ENCODE measurements at regions not wholly inside any gene's neighbourhood (a gene's known extent, or its start where the extent isn't known, plus 50 kb on each side); places are given as distances from the start of the nearest gene placed in this dataset.

DNA sequence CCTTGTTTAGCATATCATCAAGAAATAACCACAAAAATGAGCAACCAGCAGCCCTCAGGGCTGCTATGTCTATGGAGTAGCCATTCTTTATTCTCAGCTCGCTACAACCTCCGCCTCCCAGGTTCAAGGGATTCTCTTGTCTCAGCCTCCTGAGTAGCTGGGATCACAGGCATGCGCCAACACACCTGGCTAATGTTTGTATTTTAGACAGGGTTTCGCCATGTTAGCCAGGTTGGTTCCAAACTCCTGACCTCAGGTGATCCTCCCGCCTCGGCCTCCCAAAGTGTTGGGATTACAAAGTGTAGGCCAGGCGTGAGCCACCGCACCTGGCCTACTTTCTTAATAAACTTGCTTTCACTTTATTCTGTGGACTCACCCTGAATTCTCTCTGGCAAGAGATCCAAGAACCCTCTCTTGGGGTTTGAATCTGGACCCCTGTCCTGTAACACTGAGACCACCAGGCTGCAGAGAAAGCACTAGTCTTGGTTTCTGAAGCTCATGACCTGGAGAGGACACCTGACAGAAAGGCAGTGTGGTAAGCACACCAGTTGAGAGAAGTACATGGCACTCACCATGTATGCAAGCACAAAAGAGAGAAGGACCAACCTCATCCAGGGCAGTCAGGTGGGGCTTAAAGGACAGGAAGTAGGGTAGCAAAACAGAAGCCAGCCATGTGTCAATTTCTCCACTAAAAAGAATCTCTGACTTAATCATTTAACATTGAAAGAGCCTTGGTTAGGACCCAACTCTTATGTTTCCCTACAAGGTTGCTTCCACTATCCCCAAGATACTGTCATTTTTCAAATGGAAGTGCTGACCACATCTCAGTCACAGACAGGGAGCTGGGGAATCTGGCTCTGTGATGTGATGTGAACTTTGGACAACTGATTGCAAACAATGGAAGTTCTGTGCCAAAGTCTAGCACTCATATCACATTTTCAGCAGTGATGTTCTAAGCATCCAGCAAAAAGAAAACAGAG is 97.4 kb upstream of the DST start:
- DNase-seq: no peak
- Histone ChIP-seq H3K27me3 (ENCODE audit: control insufficient read depth, insufficient read depth, low read length, poor library complexity, severe bottlenecking) (no peaks in the 10 kb centered on the region), H3K27ac (ENCODE audit: low read depth, low read length) (no peak overlapping the region), H3K4me3 (ENCODE audit: low read length) (no peak overlapping the region), H3K36me3 (ENCODE audit: control insufficient read depth, insufficient read depth, low read length) (no peaks in the 10 kb centered on the region), H3K4me1 (ENCODE audit: control insufficient read depth, insufficient read depth, low read length) (peaks cover 6% of the 10 kb centered on the region), H3K9me3 (ENCODE audit: control insufficient read depth, low read length) (no peaks in the 10 kb centered on the region), H3K9ac (ENCODE audit: extremely low read depth, low read length, poor library complexity, severe bottlenecking) (no peak overlapping the region)
- TF ChIP-seq, protein P1, sequence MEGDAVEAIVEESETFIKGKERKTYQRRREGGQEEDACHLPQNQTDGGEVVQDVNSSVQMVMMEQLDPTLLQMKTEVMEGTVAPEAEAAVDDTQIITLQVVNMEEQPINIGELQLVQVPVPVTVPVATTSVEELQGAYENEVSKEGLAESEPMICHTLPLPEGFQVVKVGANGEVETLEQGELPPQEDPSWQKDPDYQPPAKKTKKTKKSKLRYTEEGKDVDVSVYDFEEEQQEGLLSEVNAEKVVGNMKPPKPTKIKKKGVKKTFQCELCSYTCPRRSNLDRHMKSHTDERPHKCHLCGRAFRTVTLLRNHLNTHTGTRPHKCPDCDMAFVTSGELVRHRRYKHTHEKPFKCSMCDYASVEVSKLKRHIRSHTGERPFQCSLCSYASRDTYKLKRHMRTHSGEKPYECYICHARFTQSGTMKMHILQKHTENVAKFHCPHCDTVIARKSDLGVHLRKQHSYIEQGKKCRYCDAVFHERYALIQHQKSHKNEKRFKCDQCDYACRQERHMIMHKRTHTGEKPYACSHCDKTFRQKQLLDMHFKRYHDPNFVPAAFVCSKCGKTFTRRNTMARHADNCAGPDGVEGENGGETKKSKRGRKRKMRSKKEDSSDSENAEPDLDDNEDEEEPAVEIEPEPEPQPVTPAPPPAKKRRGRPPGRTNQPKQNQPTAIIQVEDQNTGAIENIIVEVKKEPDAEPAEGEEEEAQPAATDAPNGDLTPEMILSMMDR (conservative IDR thresholded peaks at IDR 0.05): no peak
- no peak overlapping the region for H3K4me3 Mint-ChIP-seq
- peaks cover 30% of the 10 kb centered on the region for H3K4me1 Mint-ChIP-seq
- H3K9me3 Mint-ChIP-seq: no peaks in the 10 kb centered on the region
- H3K27me3 Mint-ChIP-seq (ENCODE audit: insufficient read depth): no peaks in the 10 kb centered on the region
- 95 to 100% methylated on average over 1 to 8 of the region's 8 CpGs for WGBS, 2 experiments (ENCODE audit: insufficient coverage in 1 of 2, insufficient read length in 1 of 2)
- no peak overlapping the region for H3K27ac Mint-ChIP-seq
- peaks cover 2% of the 10 kb centered on the region for H3K36me3 Mint-ChIP-seq (ENCODE audit: low read depth)

DNA sequence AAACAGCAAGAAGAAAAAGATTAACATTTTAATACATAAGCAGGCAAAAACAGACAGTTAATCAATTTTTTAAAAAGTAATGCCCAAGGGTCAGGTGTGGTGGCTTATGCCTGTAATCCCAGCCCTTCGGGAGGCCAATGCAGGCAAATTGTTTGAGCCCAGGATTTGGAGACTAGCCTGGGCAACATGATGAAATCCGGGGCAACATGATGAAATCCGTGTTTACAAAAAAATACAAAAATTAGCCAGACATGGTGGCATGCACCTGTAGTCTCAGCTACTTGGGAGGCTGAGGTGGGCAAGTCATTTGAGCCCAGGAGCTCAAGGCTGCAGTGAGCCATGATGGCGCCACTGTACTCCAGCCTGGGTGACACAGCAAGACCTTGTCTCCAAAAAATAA is 94.1 kb upstream of the DST start:
- H3K36me3 ChIP-seq (ENCODE audit: control insufficient read depth, insufficient read depth, low read length): peaks cover 10% of the 10 kb centered on the region
- 87 to 100% methylated on average over 3 to 4 of the region's 4 CpGs for WGBS, 2 experiments (ENCODE audit: insufficient coverage in 1 of 2, insufficient read length in 1 of 2)
- no peak overlapping the region for H3K9ac ChIP-seq (ENCODE audit: extremely low read depth, low read length, poor library complexity, severe bottlenecking)
- no peak overlapping the region for H3K27ac ChIP-seq (ENCODE audit: low read depth, low read length)
- H3K9me3 ChIP-seq (ENCODE audit: control insufficient read depth, low read length): no peaks in the 10 kb centered on the region
- Mint-ChIP-seq H3K27ac (no peak overlapping the region), H3K4me3 (no peak overlapping the region), H3K36me3 (ENCODE audit: low read depth) (peaks cover 4% of the 10 kb centered on the region), H3K4me1 (peaks cover 19% of the 10 kb centered on the region), H3K27me3 (ENCODE audit: insufficient read depth) (no peaks in the 10 kb centered on the region), H3K9me3 (no peaks in the 10 kb centered on the region)
- no peaks in the 10 kb centered on the region for H3K4me1 ChIP-seq (ENCODE audit: control insufficient read depth, insufficient read depth, low read length)
- no peak for DNase-seq
- H3K4me3 ChIP-seq (ENCODE audit: low read length): no peak overlapping the region
- TF ChIP-seq, protein P1 (conservative IDR thresholded peaks at IDR 0.05): no peak
- no peaks in the 10 kb centered on the region for H3K27me3 ChIP-seq (ENCODE audit: control insufficient read depth, insufficient read depth, low read length, poor library complexity, severe bottlenecking)

DNA sequence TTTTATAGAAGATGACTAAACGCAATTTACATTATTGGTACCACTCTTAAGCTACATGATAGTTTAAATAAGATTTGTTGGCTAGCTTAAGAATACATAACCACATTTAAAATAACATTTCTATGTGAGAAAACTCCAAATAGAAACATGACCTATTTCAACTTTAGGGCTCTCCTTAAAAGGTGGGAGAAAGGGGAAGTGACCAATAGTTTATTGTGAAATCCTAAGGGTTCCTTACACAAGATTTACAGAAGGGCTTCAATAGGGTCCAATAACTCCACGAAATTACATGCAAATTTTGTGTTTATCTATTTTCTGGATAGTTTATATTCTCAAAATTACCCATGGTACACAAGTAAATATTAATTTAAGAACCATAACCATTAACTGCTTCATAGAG is 91.6 kb upstream of the DST start:
- H3K27ac ChIP-seq (ENCODE audit: low read depth, low read length): no peak overlapping the region
- Mint-ChIP-seq H3K36me3 (ENCODE audit: low read depth) (peaks cover 4% of the 10 kb centered on the region), H3K27ac (no peak overlapping the region), H3K27me3 (ENCODE audit: insufficient read depth) (no peaks in the 10 kb centered on the region), H3K4me3 (no peak overlapping the region), H3K9me3 (no peaks in the 10 kb centered on the region), H3K4me1 (peaks cover 19% of the 10 kb centered on the region)
- no peak overlapping the region for H3K9ac ChIP-seq (ENCODE audit: extremely low read depth, low read length, poor library complexity, severe bottlenecking)
- H3K9me3 ChIP-seq (ENCODE audit: control insufficient read depth, low read length): no peaks in the 10 kb centered on the region
- WGBS, 2 experiments (ENCODE audit: insufficient coverage in 1 of 2, insufficient read length in 1 of 2): 73% methylated on average over 2 of the region's 2 CpGs; no CpG with 5 or more reads in 1 of the 2 experiments
- H3K4me1 ChIP-seq (ENCODE audit: control insufficient read depth, insufficient read depth, low read length): no peaks in the 10 kb centered on the region
- DNase-seq: no peak
- H3K36me3 ChIP-seq (ENCODE audit: control insufficient read depth, insufficient read depth, low read length): peaks cover 10% of the 10 kb centered on the region
- no peak overlapping the region for H3K4me3 ChIP-seq (ENCODE audit: low read length)
- TF ChIP-seq, protein P1 (conservative IDR thresholded peaks at IDR 0.05): no peak
- H3K27me3 ChIP-seq (ENCODE audit: control insufficient read depth, insufficient read depth, low read length, poor library complexity, severe bottlenecking): no peaks in the 10 kb centered on the region
